ENCODE measurements at regions not wholly inside any gene's neighbourhood (a gene's known extent, or its start where the extent isn't known, plus 50 kb on each side); places are given as distances from the start of the nearest gene placed in this dataset.

GRCh38 chr13:83975655-83976165 lies 93.4 kb upstream of the SLITRK1 start:
- no peak for DNase-seq (ENCODE audit: low spot score)

- DNase-seq (ENCODE audit: low spot score) = no peak
Measured at GRCh38 chr13:83958531-83958930, 76.3 kb upstream of the SLITRK1 start.

DNA sequence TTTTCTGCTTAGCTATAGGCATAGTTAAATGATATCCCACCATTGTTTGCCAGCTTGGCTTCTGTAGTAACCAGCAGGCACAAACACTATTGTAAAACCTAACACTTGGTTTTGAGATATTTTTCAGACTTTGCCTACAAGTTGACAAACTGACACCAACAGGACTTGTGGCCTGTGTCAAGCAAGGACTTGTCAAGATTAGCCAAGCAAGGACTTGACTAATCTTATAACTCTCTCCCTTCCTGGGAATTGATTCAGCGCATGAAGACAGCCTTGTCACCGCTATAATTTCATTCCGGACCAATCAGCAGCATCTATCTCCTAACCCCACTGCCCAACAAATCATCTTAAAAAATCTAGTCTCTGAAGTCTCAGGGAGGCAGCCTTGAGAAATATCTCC lies 72.7 kb upstream of the SLITRK1 start:
- peak; percentile 60 for DNase-seq (ENCODE audit: low spot score)

DNA sequence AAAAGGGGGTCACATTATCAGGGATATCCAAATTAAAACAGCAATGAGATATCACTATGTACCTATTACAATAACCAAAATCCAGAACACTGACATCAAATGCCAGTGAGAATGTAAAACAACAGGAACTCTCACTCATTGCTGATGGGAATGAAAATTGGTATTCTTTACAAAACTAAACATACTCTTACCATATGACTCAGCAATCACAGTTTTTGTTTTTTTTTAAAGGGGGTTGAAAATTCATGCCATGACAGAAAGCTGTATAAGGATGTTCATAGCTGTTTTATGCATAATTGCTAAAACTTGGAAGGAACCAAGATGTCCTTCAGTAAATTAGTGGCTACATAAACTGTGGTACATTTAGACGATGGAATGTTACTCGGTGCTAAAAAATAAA lies 71.6 kb upstream of the SLITRK1 start:
- DNase-seq (ENCODE audit: low spot score) = no peak

- DNase-seq (ENCODE audit: low spot score) = no peak
Measured at GRCh38 chr13:83950293-83950692, 68.0 kb upstream of the SLITRK1 start.

- no peak for DNase-seq (ENCODE audit: low spot score)
Measured at GRCh38 chr13:83943530-83944279, 61.4 kb upstream of the SLITRK1 start.

DNA sequence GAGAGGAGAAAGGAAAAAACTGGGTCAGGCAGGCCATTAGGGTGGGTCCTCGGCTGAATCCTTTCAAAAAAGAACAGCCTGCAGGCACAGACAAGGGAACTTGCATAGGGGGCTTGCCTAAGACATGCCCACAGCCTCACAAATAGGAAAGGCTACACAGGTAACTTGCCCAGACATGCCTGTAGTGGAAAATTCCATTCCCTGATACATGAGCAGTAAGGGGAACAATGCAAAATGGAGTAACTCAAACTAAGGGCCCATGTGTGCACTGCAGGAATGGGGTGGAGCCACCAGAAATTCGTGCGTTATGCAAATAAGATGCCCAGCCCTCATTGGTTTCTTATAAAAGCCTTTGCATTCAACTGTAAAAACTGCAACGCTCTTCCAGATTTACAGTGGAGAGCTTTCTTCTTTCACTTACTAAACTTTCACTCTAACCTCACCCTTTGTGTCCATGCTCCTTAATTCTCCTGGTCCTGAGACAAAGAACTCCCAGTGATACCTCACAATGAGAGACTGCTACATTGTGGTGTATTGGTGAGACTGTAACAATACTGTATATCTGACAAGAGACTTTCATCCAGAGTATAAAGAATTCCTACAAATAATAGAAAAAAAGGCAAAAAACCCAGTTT lies 59.5 kb upstream of the SLITRK1 start:
- no peak for DNase-seq (ENCODE audit: low spot score)

DNA sequence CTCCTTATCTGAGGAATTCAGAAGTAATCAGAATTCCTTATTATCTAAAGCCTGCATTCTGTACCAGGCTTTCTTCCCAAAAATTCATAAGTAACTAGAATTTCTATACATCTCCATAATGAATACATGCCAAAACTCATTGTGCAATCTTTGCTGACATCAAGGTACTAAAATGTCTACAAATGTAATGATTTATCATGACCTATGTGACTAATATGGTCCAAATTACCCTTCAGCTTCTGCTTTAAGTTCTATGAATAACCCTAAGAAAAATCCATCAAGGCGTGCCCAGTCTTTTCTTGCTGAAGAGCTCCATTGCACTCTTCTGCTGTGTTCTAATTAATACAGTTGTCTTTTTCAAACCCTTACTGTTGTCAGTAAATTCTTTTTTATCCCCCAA lies 58.5 kb upstream of the SLITRK1 start:
- no peak for DNase-seq (ENCODE audit: low spot score)

- no peak for DNase-seq (ENCODE audit: low spot score)
Measured at GRCh38 chr13:83937579-83937978, 55.3 kb upstream of the SLITRK1 start.

DNA sequence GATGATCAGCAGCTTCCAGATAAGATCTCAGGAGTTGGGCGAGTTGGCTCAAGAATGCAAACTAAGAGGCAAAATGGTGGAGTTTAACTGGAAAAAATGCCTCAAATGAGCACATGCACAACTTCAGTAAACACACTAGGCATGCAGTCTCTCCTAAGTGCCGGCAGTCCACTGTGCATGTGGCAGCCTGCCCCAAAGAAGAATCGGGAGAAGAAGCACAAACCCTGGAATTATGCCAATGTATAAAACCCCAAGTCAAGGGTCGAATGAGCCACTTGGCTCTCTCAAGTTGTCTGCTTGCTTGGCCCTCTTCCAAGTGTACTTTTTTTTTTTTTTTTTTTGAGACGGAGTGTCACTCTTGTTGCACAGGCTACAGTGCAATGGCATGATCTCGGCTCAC lies 53.3 kb upstream of the SLITRK1 start:
- no peak for DNase-seq (ENCODE audit: low spot score)

Measured in SK-N-DZ (cell line).